Calu3 (cell line): ENCODE measurements at regions not wholly inside any gene's neighbourhood (a gene's known extent, or its start where the extent isn't known, plus 50 kb on each side); places are given as distances from the start of the nearest gene placed in this dataset.

Experiments used
- BruUV-seq: library from RNA; stranded (reverse); fragments of 400-500 nt; replicated peaks from 2 replicates; lab custom pipeline; 2021; lab: Mats Ljungman, UMichigan
- CTCF ChIA-PET: fragments of 300-600 bp; sonication (Branson Sonifier 250); formaldehyde crosslinking; loops from one replicate; lab custom pipeline; 2022; ENCODE audit warnings: antibody characterized with exemption; lab: Charles Lee
- DNase-seq: peaks from one replicate; pipeline ENCODE4 v3.0.0; 2022
- H3K27ac Mint-ChIP-seq: one replicate; pipeline ENCODE4 v1.8.0; 2022; ENCODE audit warnings: mixed read lengths; ENCODE audit not compliant: unreplicated experiment
- H3K27me3 Mint-ChIP-seq: one replicate; pipeline ENCODE4 v1.8.0; 2022; ENCODE audit warnings: mixed read lengths; ENCODE audit not compliant: unreplicated experiment
- H3K36me3 Mint-ChIP-seq: one replicate; pipeline ENCODE4 v1.8.0; 2022; ENCODE audit warnings: mild to moderate bottlenecking, moderate library complexity, mixed read lengths; ENCODE audit not compliant: insufficient read depth, unreplicated experiment
- H3K4me1 Mint-ChIP-seq: one replicate; pipeline ENCODE4 v1.8.0; 2022; ENCODE audit warnings: mild to moderate bottlenecking, low read depth, mixed read lengths; ENCODE audit not compliant: unreplicated experiment
- H3K4me3 Mint-ChIP-seq: one replicate; pipeline ENCODE4 v1.8.0; 2022; ENCODE audit warnings: mild to moderate bottlenecking, low read depth, moderate library complexity, mixed read lengths; ENCODE audit not compliant: unreplicated experiment
- H3K9me3 Mint-ChIP-seq: one replicate; pipeline ENCODE4 v1.8.0; 2022; ENCODE audit warnings: low read depth, mixed read lengths; ENCODE audit not compliant: unreplicated experiment
- intact Hi-C: fragments of 100-400 bp; cut with micrococcal nuclease; formaldehyde crosslinking; loops from one replicate; pipeline ENCODE4 v1.10.0; 2022; ENCODE audit not compliant: unreplicated experiment
- TF ChIP-seq, protein P1 (sequence below): fragments of 200-600 bp; IDR thresholded peaks from one replicate; pipeline ENCODE4 v1.8.0; 2022; ENCODE audit warnings: antibody characterized with exemption; ENCODE audit not compliant: unreplicated experiment

DNA sequence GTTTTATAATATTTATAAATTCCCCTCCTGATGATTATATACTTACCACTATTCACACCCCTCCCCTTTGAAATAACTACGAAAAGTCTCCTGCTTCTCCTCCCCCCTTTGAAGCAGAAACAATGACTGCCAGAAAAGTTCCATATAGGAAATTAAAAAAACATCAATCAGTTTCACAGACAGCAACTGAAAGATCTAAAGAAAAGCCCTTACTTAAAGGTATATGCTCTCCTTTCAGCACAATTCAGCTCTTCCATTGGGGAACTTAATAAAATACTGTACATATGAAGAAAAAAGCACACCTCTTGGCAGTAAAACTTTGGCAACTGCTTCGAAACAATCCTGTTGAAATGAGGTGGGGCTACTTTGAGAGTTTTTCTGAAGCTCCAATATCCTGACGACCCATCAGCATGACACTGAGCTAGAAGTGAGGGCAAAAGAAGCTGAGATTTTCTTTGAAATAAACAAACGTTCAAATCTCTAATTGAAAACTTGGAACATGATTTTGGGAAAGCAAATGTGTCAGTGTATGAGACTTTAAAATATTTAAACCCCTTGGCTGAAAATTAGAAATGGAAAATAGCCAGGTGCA is 147.6 kb upstream of the RXFP2 start:
- intact Hi-C loops: no loop called here
- no peaks in the 10 kb centered on the region for H3K36me3 Mint-ChIP-seq
- DNase-seq: no peak
- H3K27me3 Mint-ChIP-seq: no peaks in the 10 kb centered on the region
- TF ChIP-seq, protein P1, sequence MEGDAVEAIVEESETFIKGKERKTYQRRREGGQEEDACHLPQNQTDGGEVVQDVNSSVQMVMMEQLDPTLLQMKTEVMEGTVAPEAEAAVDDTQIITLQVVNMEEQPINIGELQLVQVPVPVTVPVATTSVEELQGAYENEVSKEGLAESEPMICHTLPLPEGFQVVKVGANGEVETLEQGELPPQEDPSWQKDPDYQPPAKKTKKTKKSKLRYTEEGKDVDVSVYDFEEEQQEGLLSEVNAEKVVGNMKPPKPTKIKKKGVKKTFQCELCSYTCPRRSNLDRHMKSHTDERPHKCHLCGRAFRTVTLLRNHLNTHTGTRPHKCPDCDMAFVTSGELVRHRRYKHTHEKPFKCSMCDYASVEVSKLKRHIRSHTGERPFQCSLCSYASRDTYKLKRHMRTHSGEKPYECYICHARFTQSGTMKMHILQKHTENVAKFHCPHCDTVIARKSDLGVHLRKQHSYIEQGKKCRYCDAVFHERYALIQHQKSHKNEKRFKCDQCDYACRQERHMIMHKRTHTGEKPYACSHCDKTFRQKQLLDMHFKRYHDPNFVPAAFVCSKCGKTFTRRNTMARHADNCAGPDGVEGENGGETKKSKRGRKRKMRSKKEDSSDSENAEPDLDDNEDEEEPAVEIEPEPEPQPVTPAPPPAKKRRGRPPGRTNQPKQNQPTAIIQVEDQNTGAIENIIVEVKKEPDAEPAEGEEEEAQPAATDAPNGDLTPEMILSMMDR: no peak
- CTCF ChIA-PET: no interaction called here
- no peak overlapping the region for H3K4me3 Mint-ChIP-seq
- H3K4me1 Mint-ChIP-seq: peaks cover 18% of the 10 kb centered on the region
- H3K27ac Mint-ChIP-seq: no peak overlapping the region
- BruUV-seq: no TSS peak
- peaks cover 6% of the 10 kb centered on the region for H3K9me3 Mint-ChIP-seq

DNA sequence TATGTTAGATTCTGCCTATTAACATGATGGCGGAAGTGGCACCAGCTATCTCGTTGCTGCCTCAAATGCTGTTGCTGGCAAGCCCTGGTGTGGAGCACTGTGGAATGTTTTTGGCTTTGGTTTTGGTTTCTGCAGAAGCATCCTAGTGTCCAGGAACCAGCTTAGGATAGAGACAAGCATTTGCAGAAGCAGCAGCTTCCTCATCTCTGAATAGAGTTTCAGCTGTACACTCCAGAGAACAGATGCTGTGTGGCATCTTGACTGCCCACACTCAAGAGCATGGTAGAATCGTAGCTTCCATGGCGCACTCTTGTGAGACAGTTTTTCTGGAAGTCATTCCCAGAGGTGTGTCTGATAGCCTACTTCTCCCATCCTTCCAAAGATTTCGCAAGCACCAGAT is 145.3 kb upstream of the RXFP2 start:
- Mint-ChIP-seq H3K4me1 (no peaks in the 10 kb centered on the region), H3K9me3 (peaks cover 6% of the 10 kb centered on the region), H3K27ac (no peak overlapping the region), H3K36me3 (no peaks in the 10 kb centered on the region), H3K4me3 (no peak overlapping the region), H3K27me3 (no peaks in the 10 kb centered on the region)
- TF ChIP-seq, protein P1: no peak
- no TSS peak for BruUV-seq
- intact Hi-C loops: no loop called here
- DNase-seq: no peak
- CTCF ChIA-PET: no interaction called here

DNA sequence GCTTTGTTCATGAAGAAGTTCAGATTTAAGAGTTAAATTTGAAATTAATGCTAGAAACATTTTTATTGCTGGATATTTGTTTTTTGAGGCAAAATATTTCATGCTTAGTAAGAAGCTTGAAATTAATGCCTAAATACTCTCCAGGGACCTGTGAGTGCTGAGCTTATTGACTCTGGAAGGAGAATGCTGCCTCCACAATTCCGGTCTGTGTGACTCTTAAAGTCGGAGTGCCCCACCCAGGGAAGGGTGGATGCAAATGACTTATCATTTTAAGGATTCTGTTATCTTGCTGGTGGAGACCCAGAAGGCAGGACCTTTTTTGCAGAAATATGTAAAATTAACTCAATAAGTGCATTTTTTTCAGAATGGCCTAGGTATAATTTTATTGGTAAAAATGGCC is 143.8 kb upstream of the RXFP2 start:
- H3K4me1 Mint-ChIP-seq: no peaks in the 10 kb centered on the region
- no TSS peak for BruUV-seq
- TF ChIP-seq, protein P1: no peak
- H3K36me3 Mint-ChIP-seq: no peaks in the 10 kb centered on the region
- no peaks in the 10 kb centered on the region for H3K27me3 Mint-ChIP-seq
- no peak overlapping the region for H3K4me3 Mint-ChIP-seq
- CTCF ChIA-PET: no interaction called here
- intact Hi-C loops: no loop called here
- no peak overlapping the region for H3K27ac Mint-ChIP-seq
- DNase-seq: no peak
- peaks cover 6% of the 10 kb centered on the region for H3K9me3 Mint-ChIP-seq

DNA sequence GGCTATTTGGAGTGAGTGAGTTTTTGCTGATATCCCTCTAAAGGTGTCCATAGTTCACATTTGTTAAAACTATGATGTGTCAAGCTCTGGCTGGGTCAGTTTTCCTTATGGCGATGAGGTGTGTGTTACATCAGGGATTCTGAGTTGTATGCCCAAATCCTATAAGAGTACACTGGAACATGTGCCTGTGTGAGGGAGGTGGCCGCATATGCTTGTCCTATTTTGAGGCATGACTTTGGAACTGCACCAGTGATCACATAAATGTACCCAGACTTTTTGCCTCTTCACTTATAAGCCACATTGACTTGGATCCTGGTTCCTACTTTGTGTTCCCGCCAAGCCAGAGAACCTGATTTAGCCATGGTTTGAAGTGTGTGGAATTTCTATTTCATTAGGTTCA is 140.3 kb upstream of the RXFP2 start:
- no TSS peak for BruUV-seq

More for the DNA sequence above, 140.3 kb upstream of the RXFP2 start:
- CTCF ChIA-PET: no interaction called here
- Mint-ChIP-seq H3K4me3 (no peak overlapping the region), H3K36me3 (no peaks in the 10 kb centered on the region), H3K27me3 (no peaks in the 10 kb centered on the region), H3K9me3 (no peaks in the 10 kb centered on the region), H3K27ac (no peak overlapping the region), H3K4me1 (no peaks in the 10 kb centered on the region)
- TF ChIP-seq, protein P1: no peak
- intact Hi-C loops: no loop called here
- no peak for DNase-seq
